SK-N-SH (cell line): ENCODE measurements at regions not wholly inside any gene's neighbourhood (a gene's known extent, or its start where the extent isn't known, plus 50 kb on each side); places are given as distances from the start of the nearest gene placed in this dataset.

Source experiments
- CTCF ChIA-PET: fragments of 300-600, 350-600 bp; formaldehyde crosslinking; extraction: SDS; loops from one replicate; lab custom pipeline; 2021; lab: Yijun Ruan, JAX
- POLR2A ChIA-PET: fragments of 350-600 bp; sonication (Branson Sonifier 250); formaldehyde crosslinking; extraction: SDS; loops from one replicate; lab custom pipeline; 2020; ENCODE audit warnings: antibody characterized with exemption, inconsistent platforms; lab: Yijun Ruan, JAX
- DNase-seq: peaks from one replicate; pipeline ENCODE4 v3.0.0; 2012
- H2AFZ ChIP-seq: fragments of 200-600 bp; sonication (generic); 2 replicates; pipeline ENCODE4 v1.8.1; 2016; ENCODE audit warnings: antibody characterized with exemption, mild to moderate bottlenecking, low read depth
- H3F3A ChIP-seq: fragments of 200-600 bp; sonication (generic); replicated peaks from 2 replicates; pipeline ENCODE3; 2016; ENCODE audit warnings: antibody characterized with exemption, mild to moderate bottlenecking; ENCODE audit not compliant: insufficient read depth
- H3K27ac ChIP-seq, 2 experiments: fragments of 200-500 bp in 1 of 2; fragments of 200-600 bp in 1 of 2; sonication (Bioruptor generic) in 1 of 2; sonication (generic), shearing (Covaris generic) in 1 of 2; 2 replicates each; pipeline versions ENCODE4 v1.5.1 to v1.6.1; 2014 to 2016; ENCODE audit warnings: low read depth in 2 of 2, inconsistent platforms in 1 of 2, low read length in 1 of 2, mild to moderate bottlenecking in 1 of 2, mixed read lengths in 1 of 2
- H3K27me3 ChIP-seq: fragments of 200-600 bp; sonication (generic), shearing (Covaris generic); 2 replicates; pipeline ENCODE4 v1.6.1; 2016; ENCODE audit warnings: mixed run types; ENCODE audit not compliant: insufficient read depth
- H3K36me3 ChIP-seq, 2 experiments: fragments of 200-500 bp in 1 of 2; fragments of 200-600 bp in 1 of 2; sonication (Bioruptor generic) in 1 of 2; sonication (generic) in 1 of 2; replicated peaks in 1 of 2; 2 replicates each; pipeline versions ENCODE3 to v1.5.1; 2014 to 2016; ENCODE audit warnings: low read length in 1 of 2, mild to moderate bottlenecking in 1 of 2; ENCODE audit not compliant: insufficient read depth in 2 of 2, control insufficient read depth in 1 of 2
- H3K4me1 ChIP-seq, 2 experiments: fragments of 200-500 bp in 1 of 2; fragments of 200-600 bp in 1 of 2; sonication (Bioruptor generic) in 1 of 2; sonication (generic), shearing (Covaris generic) in 1 of 2; 2 replicates each; pipeline versions ENCODE4 v1.5.1 to v1.6.1; 2014 to 2016; ENCODE audit warnings: low read depth in 1 of 2, low read length in 1 of 2, mixed run types in 1 of 2; ENCODE audit not compliant: insufficient read depth in 2 of 2, control insufficient read depth in 1 of 2
- H3K4me2 ChIP-seq: fragments of 200-600 bp; sonication (generic), shearing (Covaris generic); 2 replicates; pipeline ENCODE4 v1.6.1; 2017; ENCODE audit warnings: mixed run types
- H3K4me3 ChIP-seq, 2 experiments: fragments of 200-500 bp in 1 of 2; fragments of 200-600 bp in 1 of 2; sonication (Bioruptor generic) in 1 of 2; sonication (generic), shearing (Covaris generic) in 1 of 2; 2 replicates each; pipeline versions ENCODE4 v1.5.1 to v1.8.1; 2014 to 2016; ENCODE audit warnings: low read depth in 2 of 2, inconsistent platforms in 1 of 2, low read length in 1 of 2, mild to moderate bottlenecking in 1 of 2, mixed read lengths in 1 of 2, moderate library complexity in 1 of 2
- H3K79me2 ChIP-seq: fragments of 200-600 bp; sonication (generic); 2 replicates; pipeline ENCODE4 v1.8.1; 2017; ENCODE audit warnings: mild to moderate bottlenecking; ENCODE audit not compliant: insufficient read depth
- H3K9ac ChIP-seq: fragments of 200-600 bp; sonication (generic); 2 replicates; pipeline ENCODE4 v1.6.1; 2017; ENCODE audit warnings: mixed run types
- H3K9me2 ChIP-seq: fragments of 200-600 bp; sonication (generic); 2 replicates; pipeline ENCODE4 v1.6.1; 2017; ENCODE audit warnings: mixed run types
- H3K9me3 ChIP-seq: fragments of 200-600 bp; sonication (generic); 2 replicates; pipeline ENCODE4 v1.6.1; 2017; ENCODE audit warnings: mixed run types, mild to moderate bottlenecking, moderate library complexity
- H4K20me1 ChIP-seq: fragments of 200-600 bp; sonication (generic); 2 replicates; pipeline ENCODE4 v1.6.1; 2017; ENCODE audit warnings: mild to moderate bottlenecking, mixed run types; ENCODE audit not compliant: insufficient read depth
- CHD2 ChIP-seq: fragments of 150-350 bp; IDR thresholded peaks from 2 replicates; pipeline ENCODE4 v1.6.1; 2018; ENCODE audit warnings: low read length; ENCODE audit not compliant: partially characterized antibody
- ELF1 ChIP-seq: IDR thresholded peaks from 2 replicates; pipeline ENCODE4 v1.4.0; 2012
- FOSL2 ChIP-seq: IDR thresholded peaks from 2 replicates; pipeline ENCODE4 v1.4.0; 2012; ENCODE audit warnings: low read depth, mild to moderate bottlenecking, moderate library complexity, borderline replicate concordance
- GABPA ChIP-seq: IDR thresholded peaks from 2 replicates; pipeline ENCODE4 v1.4.0; 2012; ENCODE audit warnings: low read depth, mild to moderate bottlenecking
- GATA2 ChIP-seq: sonication (generic); formaldehyde crosslinking; IDR thresholded peaks from 2 replicates; pipeline ENCODE4 v1.5.0; 2020; ENCODE audit warnings: mild to moderate bottlenecking, missing genetic modification reagents
- MXI1 ChIP-seq: IDR thresholded peaks from 2 replicates; pipeline ENCODE4 v1.6.1; 2012; ENCODE audit warnings: mild to moderate bottlenecking, low read depth, low read length, improper control_type of control experiment
- NFIC ChIP-seq: IDR thresholded peaks from 2 replicates; pipeline ENCODE4 v1.4.0; 2012; ENCODE audit warnings: borderline replicate concordance
- NRF1 ChIP-seq: IDR thresholded peaks from 2 replicates; pipeline ENCODE4 v1.6.1; 2012; ENCODE audit warnings: low read depth, mild to moderate bottlenecking, low read length
- POLR2AphosphoS5 ChIP-seq: IDR thresholded peaks from 2 replicates; pipeline ENCODE4 v1.6.1; 2012; ENCODE audit warnings: low read depth, low read length
- RCOR1 ChIP-seq: fragments of 150-350 bp; IDR thresholded peaks from 2 replicates; pipeline ENCODE4 v1.6.1; 2017; ENCODE audit warnings: antibody characterized with exemption, low read length
- RXRA ChIP-seq: IDR thresholded peaks from 2 replicates; pipeline ENCODE4 v1.4.0; 2012; ENCODE audit warnings: low read depth, mild to moderate bottlenecking, borderline replicate concordance
- SIN3A ChIP-seq: IDR thresholded peaks from 2 replicates; pipeline ENCODE4 v1.6.1; 2012; ENCODE audit warnings: low read depth, mild to moderate bottlenecking, low read length, moderate library complexity, borderline replicate concordance
- TAF1 ChIP-seq: IDR thresholded peaks from 2 replicates; pipeline ENCODE4 v1.6.1; 2012; ENCODE audit warnings: low read depth, mild to moderate bottlenecking, low read length, moderate library complexity, borderline replicate concordance
- TCF12 ChIP-seq: IDR thresholded peaks from 2 replicates; pipeline ENCODE4 v1.4.0; 2012
- YY1 ChIP-seq: IDR thresholded peaks from 2 replicates; pipeline ENCODE4 v1.4.0; 2012; ENCODE audit warnings: low read depth, mild to moderate bottlenecking
- WGBS: methylation state at CpG from one replicate; pipeline ENCODE4 v1.1.6; 2017; ENCODE audit warnings: low lambda C conversion rate; 5-methylcytosine and 5-hydroxymethylcytosine counted together
- TF ChIP-seq, protein P1 (sequence below): fragments of 200-600 bp; sonication (generic); IDR thresholded peaks from 2 replicates; pipeline ENCODE4 v1.6.1; 2017; ENCODE audit warnings: antibody characterized with exemption, mild to moderate bottlenecking, moderate library complexity
- TF ChIP-seq, protein P2 (sequence below): IDR thresholded peaks from 2 replicates; pipeline ENCODE4; 2012
- TF ChIP-seq, protein P3 (sequence below): IDR thresholded peaks from 2 replicates; pipeline ENCODE4 v1.6.1; 2012; ENCODE audit warnings: mild to moderate bottlenecking, low read depth, low read length, moderate library complexity
- TF ChIP-seq, protein P4 (sequence below): IDR thresholded peaks from 2 replicates; pipeline ENCODE4 v1.4.0; 2012; ENCODE audit warnings: low read depth

DNA sequence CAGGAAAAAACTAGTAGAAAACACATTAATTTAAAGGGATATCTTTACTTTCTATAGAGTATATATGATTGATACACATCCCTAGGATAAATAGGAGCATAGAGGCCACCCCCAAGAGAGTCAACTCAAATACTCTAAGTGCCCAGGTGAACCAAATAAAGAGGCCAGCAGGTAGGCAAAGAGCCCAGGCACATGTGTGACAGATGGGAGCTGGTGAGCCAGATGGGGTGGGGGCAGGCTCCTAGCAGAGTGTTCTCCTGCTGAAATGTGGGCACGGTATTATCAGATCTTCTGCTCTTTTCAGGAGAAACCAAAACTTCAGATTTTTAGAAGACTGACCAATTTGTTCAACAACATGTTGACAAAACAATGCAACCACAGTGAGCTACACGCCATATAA is 333.4 kb upstream of the PKN2 start:
- no peaks in the 10 kb centered on the region for H3K4me1 ChIP-seq
- H3K27me3 ChIP-seq = no peaks in the 10 kb centered on the region
- WGBS = 5% methylated on average over 2 of the region's 2 CpGs
- H4K20me1 ChIP-seq = no peaks in the 10 kb centered on the region
- no peak overlapping the region for H3K4me3 ChIP-seq
- ChIA-PET CTCF (no interaction called here), POLR2A (no interaction called here)
- no peaks in the 10 kb centered on the region for H3K79me2 ChIP-seq
- H3K4me2 ChIP-seq = no peak overlapping the region
- no peaks in the 10 kb centered on the region for H3K36me3 ChIP-seq
- no peak overlapping the region for H3K9ac ChIP-seq
- no peak overlapping the region for H3K27ac ChIP-seq
- DNase-seq = no peak
- TF ChIP-seq, protein P1, sequence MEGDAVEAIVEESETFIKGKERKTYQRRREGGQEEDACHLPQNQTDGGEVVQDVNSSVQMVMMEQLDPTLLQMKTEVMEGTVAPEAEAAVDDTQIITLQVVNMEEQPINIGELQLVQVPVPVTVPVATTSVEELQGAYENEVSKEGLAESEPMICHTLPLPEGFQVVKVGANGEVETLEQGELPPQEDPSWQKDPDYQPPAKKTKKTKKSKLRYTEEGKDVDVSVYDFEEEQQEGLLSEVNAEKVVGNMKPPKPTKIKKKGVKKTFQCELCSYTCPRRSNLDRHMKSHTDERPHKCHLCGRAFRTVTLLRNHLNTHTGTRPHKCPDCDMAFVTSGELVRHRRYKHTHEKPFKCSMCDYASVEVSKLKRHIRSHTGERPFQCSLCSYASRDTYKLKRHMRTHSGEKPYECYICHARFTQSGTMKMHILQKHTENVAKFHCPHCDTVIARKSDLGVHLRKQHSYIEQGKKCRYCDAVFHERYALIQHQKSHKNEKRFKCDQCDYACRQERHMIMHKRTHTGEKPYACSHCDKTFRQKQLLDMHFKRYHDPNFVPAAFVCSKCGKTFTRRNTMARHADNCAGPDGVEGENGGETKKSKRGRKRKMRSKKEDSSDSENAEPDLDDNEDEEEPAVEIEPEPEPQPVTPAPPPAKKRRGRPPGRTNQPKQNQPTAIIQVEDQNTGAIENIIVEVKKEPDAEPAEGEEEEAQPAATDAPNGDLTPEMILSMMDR = no peak
- TF ChIP-seq YY1 = no peak
- TF ChIP-seq, protein P2, sequence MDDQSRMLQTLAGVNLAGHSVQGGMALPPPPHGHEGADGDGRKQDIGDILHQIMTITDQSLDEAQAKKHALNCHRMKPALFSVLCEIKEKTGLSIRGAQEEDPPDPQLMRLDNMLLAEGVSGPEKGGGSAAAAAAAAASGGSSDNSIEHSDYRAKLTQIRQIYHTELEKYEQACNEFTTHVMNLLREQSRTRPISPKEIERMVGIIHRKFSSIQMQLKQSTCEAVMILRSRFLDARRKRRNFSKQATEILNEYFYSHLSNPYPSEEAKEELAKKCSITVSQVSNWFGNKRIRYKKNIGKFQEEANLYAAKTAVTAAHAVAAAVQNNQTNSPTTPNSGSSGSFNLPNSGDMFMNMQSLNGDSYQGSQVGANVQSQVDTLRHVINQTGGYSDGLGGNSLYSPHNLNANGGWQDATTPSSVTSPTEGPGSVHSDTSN = no peak
- TF ChIP-seq RXRA = no peak
- TF ChIP-seq RCOR1 = no peak
- no peak for TF ChIP-seq TCF12
- TF ChIP-seq NRF1 = no peak
- no peak for TF ChIP-seq NFIC
- TF ChIP-seq FOSL2 = no peak
- no peak for TF ChIP-seq GATA2 (CRISPR knock-in tag)
- no peak for TF ChIP-seq SIN3A
- TF ChIP-seq, protein P3, sequence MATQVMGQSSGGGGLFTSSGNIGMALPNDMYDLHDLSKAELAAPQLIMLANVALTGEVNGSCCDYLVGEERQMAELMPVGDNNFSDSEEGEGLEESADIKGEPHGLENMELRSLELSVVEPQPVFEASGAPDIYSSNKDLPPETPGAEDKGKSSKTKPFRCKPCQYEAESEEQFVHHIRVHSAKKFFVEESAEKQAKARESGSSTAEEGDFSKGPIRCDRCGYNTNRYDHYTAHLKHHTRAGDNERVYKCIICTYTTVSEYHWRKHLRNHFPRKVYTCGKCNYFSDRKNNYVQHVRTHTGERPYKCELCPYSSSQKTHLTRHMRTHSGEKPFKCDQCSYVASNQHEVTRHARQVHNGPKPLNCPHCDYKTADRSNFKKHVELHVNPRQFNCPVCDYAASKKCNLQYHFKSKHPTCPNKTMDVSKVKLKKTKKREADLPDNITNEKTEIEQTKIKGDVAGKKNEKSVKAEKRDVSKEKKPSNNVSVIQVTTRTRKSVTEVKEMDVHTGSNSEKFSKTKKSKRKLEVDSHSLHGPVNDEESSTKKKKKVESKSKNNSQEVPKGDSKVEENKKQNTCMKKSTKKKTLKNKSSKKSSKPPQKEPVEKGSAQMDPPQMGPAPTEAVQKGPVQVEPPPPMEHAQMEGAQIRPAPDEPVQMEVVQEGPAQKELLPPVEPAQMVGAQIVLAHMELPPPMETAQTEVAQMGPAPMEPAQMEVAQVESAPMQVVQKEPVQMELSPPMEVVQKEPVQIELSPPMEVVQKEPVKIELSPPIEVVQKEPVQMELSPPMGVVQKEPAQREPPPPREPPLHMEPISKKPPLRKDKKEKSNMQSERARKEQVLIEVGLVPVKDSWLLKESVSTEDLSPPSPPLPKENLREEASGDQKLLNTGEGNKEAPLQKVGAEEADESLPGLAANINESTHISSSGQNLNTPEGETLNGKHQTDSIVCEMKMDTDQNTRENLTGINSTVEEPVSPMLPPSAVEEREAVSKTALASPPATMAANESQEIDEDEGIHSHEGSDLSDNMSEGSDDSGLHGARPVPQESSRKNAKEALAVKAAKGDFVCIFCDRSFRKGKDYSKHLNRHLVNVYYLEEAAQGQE = no peak
- TF ChIP-seq CHD2 = no peak
- TF ChIP-seq ELF1 = no peak
- TF ChIP-seq, protein P4, sequence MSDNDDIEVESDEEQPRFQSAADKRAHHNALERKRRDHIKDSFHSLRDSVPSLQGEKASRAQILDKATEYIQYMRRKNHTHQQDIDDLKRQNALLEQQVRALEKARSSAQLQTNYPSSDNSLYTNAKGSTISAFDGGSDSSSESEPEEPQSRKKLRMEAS = no peak
- TF ChIP-seq TAF1 = no peak
- no peak for TF ChIP-seq GABPA
- TF ChIP-seq POLR2AphosphoS5 = no peak
- no peak for TF ChIP-seq MXI1
- H3K9me3 ChIP-seq = no peaks in the 10 kb centered on the region
- peaks cover 3% of the 10 kb centered on the region; the same call in 1 of the 2 replicates for H3K9me2 ChIP-seq
- H3F3A ChIP-seq = no peaks in the 10 kb centered on the region
- H2AFZ ChIP-seq = no peak overlapping the region
